Brain pericyte (primary cell): ENCODE measurements at regions not wholly inside any gene's neighbourhood (a gene's known extent, or its start where the extent isn't known, plus 50 kb on each side); places are given as distances from the start of the nearest gene placed in this dataset.
"Not testable (repeated sequence)": the region's sequence is repeated elsewhere in the genome, so short reads cannot be mapped to it uniquely, and the experiment has no call there.

Source experiments
- DNase-seq: peaks from one replicate; pipeline ENCODE4 v3.0.0-alpha.2; 2012; ENCODE audit warnings: low read depth, low spot score

GRCh38 chr19:27858981-27859581 is 1353.9 kb downstream of the UQCRFS1 start:
- DNase-seq = no peak

- not testable (repeated sequence) for DNase-seq
Observed at GRCh38 chr19:27852931-27853330, 1360.0 kb downstream of the UQCRFS1 start.

GRCh38 chr19:27851543-27852060 is 1361.3 kb downstream of the UQCRFS1 start:
- no peak for DNase-seq

GRCh38 chr19:27851002-27851481 is 1361.9 kb downstream of the UQCRFS1 start:
- DNase-seq = no peak

- DNase-seq = no peak
Observed at GRCh38 chr19:27846944-27847343, 1366.0 kb downstream of the UQCRFS1 start.

GRCh38 chr19:27844261-27844660 is 1368.7 kb downstream of the UQCRFS1 start:
- no peak for DNase-seq

- no peak for DNase-seq
Observed at GRCh38 chr19:27843861-27844260, 1369.1 kb downstream of the UQCRFS1 start.

- DNase-seq = no peak
Observed at GRCh38 chr19:27833031-27833430, 1379.9 kb downstream of the UQCRFS1 start.

GRCh38 chr19:27828829-27829228 is 1384.1 kb downstream of the UQCRFS1 start:
- DNase-seq = no peak

GRCh38 chr19:27824108-27824507 is 1388.8 kb downstream of the UQCRFS1 start:
- DNase-seq = no peak

GRCh38 chr19:27822336-27822735 is 1390.6 kb downstream of the UQCRFS1 start:
- DNase-seq = no peak

GRCh38 chr19:27821418-27822018 is 1391.4 kb downstream of the UQCRFS1 start:
- DNase-seq = no peak

GRCh38 chr19:27815985-27816384 is 1397.0 kb downstream of the UQCRFS1 start:
- DNase-seq = no peak

GRCh38 chr19:27814834-27815233 is 1398.1 kb downstream of the UQCRFS1 start:
- DNase-seq = not testable (repeated sequence)

- not testable (repeated sequence) for DNase-seq
Observed at GRCh38 chr19:27814274-27814673, 1398.7 kb downstream of the UQCRFS1 start.

GRCh38 chr19:27806471-27807070 is 1406.4 kb downstream of the UQCRFS1 start:
- no peak for DNase-seq

GRCh38 chr19:27805848-27806247 is 1407.1 kb downstream of the UQCRFS1 start:
- DNase-seq = no peak

- not testable (repeated sequence) for DNase-seq
Observed at GRCh38 chr19:27802293-27802692, 1410.7 kb downstream of the UQCRFS1 start.

GRCh38 chr19:27796540-27796939 is 1416.4 kb downstream of the UQCRFS1 start:
- DNase-seq = no peak

GRCh38 chr19:27796073-27796472 is 1416.9 kb downstream of the UQCRFS1 start:
- no peak for DNase-seq

GRCh38 chr19:27795369-27795768 is 1417.6 kb downstream of the UQCRFS1 start:
- no peak for DNase-seq

- peak; percentile 17 for DNase-seq
Observed at GRCh38 chr19:27794494-27795042, 1418.4 kb downstream of the UQCRFS1 start.
